ENCODE measurements at regions not wholly inside any gene's neighbourhood (a gene's known extent, or its start where the extent isn't known, plus 50 kb on each side); places are given as distances from the start of the nearest gene placed in this dataset.

DNA sequence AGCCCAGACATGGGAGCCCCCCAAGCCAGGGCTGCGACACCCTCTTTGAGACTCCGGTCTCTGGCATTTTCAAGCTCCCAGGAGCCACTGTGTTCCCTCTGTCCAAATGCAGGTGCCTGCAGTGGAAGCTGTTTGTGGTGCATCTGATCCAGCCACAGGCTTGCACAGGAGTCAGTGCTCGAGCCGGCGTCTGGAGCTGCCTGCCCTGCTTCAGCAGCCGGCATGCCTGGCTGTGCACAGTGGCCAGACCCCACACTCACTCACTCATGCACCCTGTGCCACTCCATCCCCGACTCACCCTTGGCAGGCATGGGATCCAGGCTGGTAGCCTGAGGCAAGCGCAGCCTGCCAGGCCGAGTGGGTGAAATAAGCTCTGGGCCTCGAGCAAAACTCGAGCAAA is 555.0 kb upstream of the CCDC54 start:
- Histone ChIP-seq H3K4me1 (ENCODE audit: control insufficient read depth in 2 of 2, insufficient read depth in 2 of 2, low read length in 2 of 2) (no peaks in the 10 kb centered on the region), H3K27me3 (ENCODE audit: control insufficient read depth in 2 of 2, insufficient read depth in 2 of 2, low read length in 2 of 2) (no peaks in the 10 kb centered on the region), H3K4me3 (ENCODE audit: low read length in 2 of 2) (no peak overlapping the region), H3K27ac (ENCODE audit: low read depth in 2 of 2, low read length in 2 of 2) (no peak overlapping the region), H3K9me3 (ENCODE audit: control insufficient read depth in 2 of 2, low read length in 2 of 2) (peaks cover 0 to 2% of the 10 kb centered on the region in 2 donors), H3K9ac (ENCODE audit: low read depth in 1 of 2, low read length in 2 of 2) (no peak overlapping the region), H3K36me3 (ENCODE audit: control insufficient read depth in 2 of 2, insufficient read depth in 2 of 2, low read length in 2 of 2) (no peaks in the 10 kb centered on the region)

DNA sequence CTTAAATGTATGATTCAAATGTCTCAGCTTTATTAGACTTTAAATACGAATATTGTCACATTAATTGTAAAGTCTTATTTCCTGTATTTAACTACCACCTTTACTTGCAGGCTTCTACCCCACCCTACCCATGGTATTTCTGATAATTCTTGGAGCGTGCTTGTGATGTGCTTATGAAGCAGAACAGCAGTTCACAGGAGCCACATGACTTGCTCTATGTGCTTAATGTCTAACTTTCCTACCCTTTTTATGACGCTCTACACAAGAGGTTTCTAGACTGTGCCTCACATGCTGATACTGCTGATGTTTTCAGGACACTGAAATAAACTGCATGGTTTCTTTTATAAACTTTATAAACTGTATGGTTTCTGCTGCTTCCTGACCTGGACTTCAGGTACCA is 553.5 kb upstream of the CCDC54 start:
- H3K9me3 ChIP-seq (ENCODE audit: control insufficient read depth in 2 of 2, low read length in 2 of 2) = peaks cover 0 to 2% of the 10 kb centered on the region in 2 donors
- no peak overlapping the region for H3K9ac ChIP-seq (ENCODE audit: low read depth in 1 of 2, low read length in 2 of 2)
- H3K4me1 ChIP-seq (ENCODE audit: control insufficient read depth in 2 of 2, insufficient read depth in 2 of 2, low read length in 2 of 2) = no peaks in the 10 kb centered on the region
- H3K36me3 ChIP-seq (ENCODE audit: control insufficient read depth in 2 of 2, insufficient read depth in 2 of 2, low read length in 2 of 2) = no peaks in the 10 kb centered on the region
- no peak overlapping the region for H3K27ac ChIP-seq (ENCODE audit: low read depth in 2 of 2, low read length in 2 of 2)
- no peaks in the 10 kb centered on the region for H3K27me3 ChIP-seq (ENCODE audit: control insufficient read depth in 2 of 2, insufficient read depth in 2 of 2, low read length in 2 of 2)
- H3K4me3 ChIP-seq (ENCODE audit: low read length in 2 of 2) = no peak overlapping the region

DNA sequence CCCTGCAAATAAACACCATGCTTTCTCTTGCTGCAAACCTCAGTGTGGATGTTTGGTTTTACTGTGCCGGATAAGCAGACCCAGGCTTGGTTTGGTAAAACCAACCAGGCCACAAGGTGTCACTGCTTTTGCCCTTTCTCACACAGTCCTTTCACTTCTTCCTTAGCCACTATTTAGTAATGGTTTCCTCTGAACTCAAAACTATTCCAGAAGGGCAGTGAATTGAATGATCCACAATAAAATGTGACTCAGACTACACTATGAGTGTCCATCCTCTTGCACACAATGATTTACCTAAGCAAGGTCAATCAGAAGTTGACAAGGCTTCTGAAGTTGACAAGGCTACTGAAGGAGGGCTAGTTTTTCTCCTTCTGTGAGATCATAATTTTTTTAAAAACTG is 552.4 kb upstream of the CCDC54 start:
- no peak overlapping the region for H3K9ac ChIP-seq (ENCODE audit: low read depth in 1 of 2, low read length in 2 of 2)
- H3K4me3 ChIP-seq (ENCODE audit: low read length in 2 of 2) = no peak overlapping the region
- H3K9me3 ChIP-seq (ENCODE audit: control insufficient read depth in 2 of 2, low read length in 2 of 2) = peaks cover 0 to 2% of the 10 kb centered on the region in 2 donors
- no peaks in the 10 kb centered on the region for H3K4me1 ChIP-seq (ENCODE audit: control insufficient read depth in 2 of 2, insufficient read depth in 2 of 2, low read length in 2 of 2)
- H3K36me3 ChIP-seq (ENCODE audit: control insufficient read depth in 2 of 2, insufficient read depth in 2 of 2, low read length in 2 of 2) = no peaks in the 10 kb centered on the region
- H3K27ac ChIP-seq (ENCODE audit: low read depth in 2 of 2, low read length in 2 of 2) = no peak overlapping the region
- H3K27me3 ChIP-seq (ENCODE audit: control insufficient read depth in 2 of 2, insufficient read depth in 2 of 2, low read length in 2 of 2) = no peaks in the 10 kb centered on the region

DNA sequence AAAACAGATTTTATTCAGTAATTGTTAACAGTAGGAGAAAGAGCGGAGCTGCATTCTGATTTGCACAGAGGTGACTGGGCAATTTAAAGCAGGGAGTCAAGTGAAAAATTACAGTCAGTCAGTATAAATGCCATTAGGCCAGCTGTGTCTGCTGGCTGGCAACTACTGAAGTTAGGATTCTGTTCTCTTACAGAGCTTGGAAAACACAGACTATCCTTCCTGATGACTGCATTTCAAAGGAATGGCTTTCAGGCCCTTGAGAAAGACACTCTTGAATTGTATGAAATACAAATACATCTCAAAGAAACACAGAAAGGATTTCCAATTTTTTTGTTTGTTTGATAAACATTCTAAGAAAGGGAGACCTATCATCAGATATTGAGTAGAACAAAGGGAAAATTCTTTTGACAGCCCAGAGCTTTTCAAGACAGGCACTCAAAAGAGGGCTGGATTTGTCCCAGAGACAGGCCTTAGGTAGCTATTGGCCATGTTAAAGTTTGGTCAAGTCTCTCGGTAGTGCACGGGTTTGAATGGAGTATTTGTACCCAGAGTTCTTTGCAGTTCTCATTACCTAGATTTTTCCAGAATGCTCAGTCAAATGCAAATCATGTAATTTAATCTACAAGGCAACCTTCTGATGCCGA is 551.2 kb upstream of the CCDC54 start:
- H3K9ac ChIP-seq (ENCODE audit: low read depth in 1 of 2, low read length in 2 of 2) = no peak overlapping the region
- no peak overlapping the region for H3K4me3 ChIP-seq (ENCODE audit: low read length in 2 of 2)
- H3K27ac ChIP-seq (ENCODE audit: low read depth in 2 of 2, low read length in 2 of 2) = no peak overlapping the region
- H3K4me1 ChIP-seq (ENCODE audit: control insufficient read depth in 2 of 2, insufficient read depth in 2 of 2, low read length in 2 of 2) = no peaks in the 10 kb centered on the region
- no peaks in the 10 kb centered on the region for H3K27me3 ChIP-seq (ENCODE audit: control insufficient read depth in 2 of 2, insufficient read depth in 2 of 2, low read length in 2 of 2)
- no peaks in the 10 kb centered on the region for H3K36me3 ChIP-seq (ENCODE audit: control insufficient read depth in 2 of 2, insufficient read depth in 2 of 2, low read length in 2 of 2)
- peaks cover 0 to 2% of the 10 kb centered on the region in 2 donors for H3K9me3 ChIP-seq (ENCODE audit: control insufficient read depth in 2 of 2, low read length in 2 of 2)

DNA sequence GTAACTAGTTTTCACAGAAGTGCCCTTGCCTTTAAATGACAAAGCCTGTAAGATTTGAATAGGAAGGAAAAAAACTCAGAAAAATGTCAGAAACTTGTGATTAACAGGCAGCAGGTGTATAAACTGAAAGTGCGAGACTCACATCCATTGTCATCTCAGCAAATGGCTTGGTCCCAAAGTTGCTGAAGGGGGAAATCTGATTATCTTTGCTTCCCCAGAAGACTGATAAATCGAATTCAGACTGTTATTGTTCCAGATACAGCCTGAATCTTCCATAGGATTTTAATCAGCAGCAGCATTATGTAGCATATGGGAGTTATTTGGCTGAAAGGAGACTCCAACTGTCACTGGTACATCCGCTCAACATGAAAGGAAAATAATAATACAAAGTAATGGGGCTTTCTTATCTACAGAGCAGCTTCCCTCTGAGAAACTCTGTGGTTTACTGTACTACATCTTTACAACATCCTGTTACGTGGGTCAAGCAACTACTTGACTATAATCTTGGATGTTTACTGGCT is 550.4 kb upstream of the CCDC54 start:
- H3K9ac ChIP-seq (ENCODE audit: low read depth in 1 of 2, low read length in 2 of 2) = no peak overlapping the region
- H3K36me3 ChIP-seq (ENCODE audit: control insufficient read depth in 2 of 2, insufficient read depth in 2 of 2, low read length in 2 of 2) = no peaks in the 10 kb centered on the region
- no peaks in the 10 kb centered on the region for H3K27me3 ChIP-seq (ENCODE audit: control insufficient read depth in 2 of 2, insufficient read depth in 2 of 2, low read length in 2 of 2)
- H3K27ac ChIP-seq (ENCODE audit: low read depth in 2 of 2, low read length in 2 of 2) = no peak overlapping the region
- no peaks in the 10 kb centered on the region for H3K4me1 ChIP-seq (ENCODE audit: control insufficient read depth in 2 of 2, insufficient read depth in 2 of 2, low read length in 2 of 2)
- H3K4me3 ChIP-seq (ENCODE audit: low read length in 2 of 2) = no peak overlapping the region
- H3K9me3 ChIP-seq (ENCODE audit: control insufficient read depth in 2 of 2, low read length in 2 of 2) = no peaks in the 10 kb centered on the region

DNA sequence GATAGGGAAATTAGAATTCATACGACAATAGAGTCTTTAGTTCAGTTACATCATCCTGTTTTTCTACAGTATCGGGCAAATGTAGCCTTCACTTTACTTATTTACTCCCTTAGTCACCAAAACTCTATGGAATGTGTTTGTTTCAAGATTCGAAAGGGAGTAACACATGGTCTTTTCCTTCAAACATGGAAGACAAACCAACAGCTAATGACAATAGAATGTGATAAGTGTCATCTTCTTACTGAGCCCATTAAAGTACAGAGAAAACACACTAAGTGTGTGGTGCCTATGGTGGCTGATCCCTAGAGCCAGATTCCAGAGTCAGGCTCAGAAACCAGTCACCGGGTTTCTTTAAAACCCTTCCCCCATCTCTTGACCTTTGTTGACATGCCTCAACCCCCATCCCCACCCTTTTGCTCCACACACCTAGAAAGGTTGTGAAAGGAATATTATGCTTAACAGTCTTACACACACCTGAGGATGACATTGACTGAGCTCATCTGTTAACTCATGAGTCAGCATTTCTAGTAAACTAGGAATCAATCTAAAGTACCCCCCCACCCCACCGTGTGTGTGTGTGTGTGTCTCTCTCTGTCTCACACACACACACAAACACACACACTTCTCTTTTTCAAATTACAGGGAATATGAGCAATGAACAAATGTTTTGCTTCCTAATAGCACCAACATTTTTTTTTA is 549.6 kb upstream of the CCDC54 start:
- no peaks in the 10 kb centered on the region for H3K4me1 ChIP-seq (ENCODE audit: control insufficient read depth in 2 of 2, insufficient read depth in 2 of 2, low read length in 2 of 2)
- no peaks in the 10 kb centered on the region for H3K27me3 ChIP-seq (ENCODE audit: control insufficient read depth in 2 of 2, insufficient read depth in 2 of 2, low read length in 2 of 2)
- no peak overlapping the region for H3K9ac ChIP-seq (ENCODE audit: low read depth in 1 of 2, low read length in 2 of 2)
- no peak overlapping the region for H3K27ac ChIP-seq (ENCODE audit: low read depth in 2 of 2, low read length in 2 of 2)
- no peaks in the 10 kb centered on the region for H3K36me3 ChIP-seq (ENCODE audit: control insufficient read depth in 2 of 2, insufficient read depth in 2 of 2, low read length in 2 of 2)
- no peaks in the 10 kb centered on the region for H3K9me3 ChIP-seq (ENCODE audit: control insufficient read depth in 2 of 2, low read length in 2 of 2)
- no peak overlapping the region for H3K4me3 ChIP-seq (ENCODE audit: low read length in 2 of 2)

DNA sequence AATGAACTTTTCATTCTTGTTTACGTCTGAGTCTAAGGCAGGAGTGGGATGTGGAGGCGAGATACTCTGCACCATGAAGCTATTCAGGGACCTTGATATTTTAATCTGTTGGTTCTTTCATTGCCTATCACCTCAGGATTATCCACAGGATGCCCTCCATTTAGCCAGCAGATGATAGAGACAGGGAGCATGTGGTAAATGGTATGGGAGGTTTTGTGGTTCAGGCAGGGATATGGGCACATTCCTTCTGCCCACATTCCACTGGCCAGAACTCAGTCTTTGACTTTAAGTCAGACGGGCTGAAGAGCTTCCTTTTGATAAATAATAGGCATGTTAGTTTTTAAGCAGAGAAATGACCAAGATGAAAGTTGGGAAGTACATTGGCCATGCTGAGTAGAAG is 548.0 kb upstream of the CCDC54 start:
- no peaks in the 10 kb centered on the region for H3K9me3 ChIP-seq (ENCODE audit: control insufficient read depth in 2 of 2, low read length in 2 of 2)
- no peak overlapping the region for H3K27ac ChIP-seq (ENCODE audit: low read depth in 2 of 2, low read length in 2 of 2)
- no peaks in the 10 kb centered on the region for H3K36me3 ChIP-seq (ENCODE audit: control insufficient read depth in 2 of 2, insufficient read depth in 2 of 2, low read length in 2 of 2)
- H3K4me1 ChIP-seq (ENCODE audit: control insufficient read depth in 2 of 2, insufficient read depth in 2 of 2, low read length in 2 of 2) = no peaks in the 10 kb centered on the region
- no peak overlapping the region for H3K9ac ChIP-seq (ENCODE audit: low read depth in 1 of 2, low read length in 2 of 2)
- H3K27me3 ChIP-seq (ENCODE audit: control insufficient read depth in 2 of 2, insufficient read depth in 2 of 2, low read length in 2 of 2) = no peaks in the 10 kb centered on the region
- H3K4me3 ChIP-seq (ENCODE audit: low read length in 2 of 2) = no peak overlapping the region

DNA sequence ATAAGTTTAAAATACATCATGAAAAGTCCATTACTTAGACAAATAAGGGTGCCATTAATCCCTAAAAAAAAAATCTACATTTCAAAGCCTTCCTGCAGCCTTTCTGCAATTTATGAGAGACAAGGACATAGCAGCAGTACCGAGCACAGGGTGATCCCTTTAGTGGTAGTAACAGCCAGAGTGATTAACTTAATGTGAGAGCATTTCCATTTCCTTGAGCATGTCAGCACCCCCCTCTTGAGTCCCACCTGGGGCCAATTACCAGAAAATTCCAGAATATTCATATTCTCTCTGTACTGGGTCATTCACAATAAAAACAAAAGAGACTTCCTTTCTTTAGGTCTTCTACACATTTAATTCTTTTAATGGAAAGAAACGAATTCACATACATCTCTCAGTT is 546.9 kb upstream of the CCDC54 start:
- Histone ChIP-seq H3K9me3 (ENCODE audit: control insufficient read depth in 2 of 2, low read length in 2 of 2) (no peaks in the 10 kb centered on the region), H3K9ac (ENCODE audit: low read depth in 1 of 2, low read length in 2 of 2) (no peak overlapping the region), H3K4me1 (ENCODE audit: control insufficient read depth in 2 of 2, insufficient read depth in 2 of 2, low read length in 2 of 2) (no peaks in the 10 kb centered on the region), H3K36me3 (ENCODE audit: control insufficient read depth in 2 of 2, insufficient read depth in 2 of 2, low read length in 2 of 2) (no peaks in the 10 kb centered on the region), H3K27me3 (ENCODE audit: control insufficient read depth in 2 of 2, insufficient read depth in 2 of 2, low read length in 2 of 2) (no peaks in the 10 kb centered on the region), H3K4me3 (ENCODE audit: low read length in 2 of 2) (no peak overlapping the region), H3K27ac (ENCODE audit: low read depth in 2 of 2, low read length in 2 of 2) (no peak overlapping the region)

DNA sequence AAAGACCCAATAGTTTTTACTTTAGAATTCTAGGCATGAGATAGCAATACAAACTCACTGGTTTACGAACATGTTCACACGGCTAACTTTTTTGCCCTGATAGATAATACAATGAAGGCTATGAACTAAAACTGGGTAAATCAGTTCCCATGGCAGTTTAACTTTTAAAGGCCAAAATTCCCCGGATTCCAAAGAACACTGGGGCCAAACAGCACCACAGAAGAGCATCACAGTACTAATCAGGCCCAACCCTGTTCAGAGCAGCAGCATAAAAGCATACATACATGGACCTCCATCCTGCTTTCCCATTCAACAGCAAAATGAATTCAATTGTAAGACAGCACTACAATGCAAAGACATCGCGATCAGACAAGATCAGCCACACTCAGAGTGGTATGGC is 540.3 kb upstream of the CCDC54 start:
- Histone ChIP-seq H3K4me3 (ENCODE audit: low read length in 2 of 2) (no peak overlapping the region), H3K27ac (ENCODE audit: low read depth in 2 of 2, low read length in 2 of 2) (no peak overlapping the region), H3K4me1 (ENCODE audit: control insufficient read depth in 2 of 2, insufficient read depth in 2 of 2, low read length in 2 of 2) (no peaks in the 10 kb centered on the region)

DNA sequence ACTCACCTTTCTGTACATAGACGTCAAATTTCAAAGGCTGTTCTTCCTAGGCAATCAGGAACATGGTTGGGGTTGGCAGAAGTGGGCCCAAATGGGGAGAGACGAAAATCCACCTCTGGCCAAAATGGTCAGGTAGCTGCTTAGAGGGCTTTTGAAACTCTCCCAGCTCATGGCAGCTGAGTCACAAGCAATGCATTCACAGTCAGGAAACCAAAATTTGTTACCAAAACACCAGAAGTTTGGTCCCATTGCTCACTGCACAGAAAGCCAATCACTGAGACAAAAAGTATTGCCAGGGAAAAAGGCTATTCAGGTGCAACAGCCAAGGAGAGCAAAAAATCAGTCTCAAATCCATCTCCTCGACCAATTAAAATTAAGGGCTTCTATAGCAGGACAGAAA is 539.6 kb upstream of the CCDC54 start:
- no peaks in the 10 kb centered on the region for H3K9me3 ChIP-seq (ENCODE audit: control insufficient read depth in 2 of 2, low read length in 2 of 2)
- no peaks in the 10 kb centered on the region for H3K36me3 ChIP-seq (ENCODE audit: control insufficient read depth in 2 of 2, insufficient read depth in 2 of 2, low read length in 2 of 2)
- H3K4me3 ChIP-seq (ENCODE audit: low read length in 2 of 2) = no peak overlapping the region

More for the DNA sequence above, 540.3 kb upstream of the CCDC54 start:
- Histone ChIP-seq H3K36me3 (ENCODE audit: control insufficient read depth in 2 of 2, insufficient read depth in 2 of 2, low read length in 2 of 2) (no peaks in the 10 kb centered on the region), H3K27me3 (ENCODE audit: control insufficient read depth in 2 of 2, insufficient read depth in 2 of 2, low read length in 2 of 2) (no peaks in the 10 kb centered on the region), H3K9ac (ENCODE audit: low read depth in 1 of 2, low read length in 2 of 2) (no peak overlapping the region), H3K9me3 (ENCODE audit: control insufficient read depth in 2 of 2, low read length in 2 of 2) (no peaks in the 10 kb centered on the region)

More for the DNA sequence above, 539.6 kb upstream of the CCDC54 start:
- Histone ChIP-seq H3K27me3 (ENCODE audit: control insufficient read depth in 2 of 2, insufficient read depth in 2 of 2, low read length in 2 of 2) (no peaks in the 10 kb centered on the region), H3K4me1 (ENCODE audit: control insufficient read depth in 2 of 2, insufficient read depth in 2 of 2, low read length in 2 of 2) (no peaks in the 10 kb centered on the region), H3K9ac (ENCODE audit: low read depth in 1 of 2, low read length in 2 of 2) (no peak overlapping the region), H3K27ac (ENCODE audit: low read depth in 2 of 2, low read length in 2 of 2) (no peak overlapping the region)
